ENCODE measurements at regions not wholly inside any gene's neighbourhood (a gene's known extent, or its start where the extent isn't known, plus 50 kb on each side); places are given as distances from the start of the nearest gene placed in this dataset.
A peak's percentile ranks its signal among the peaks of the same experiment; 100 is the strongest.

- Mint-ChIP-seq H3K4me3 (no peak overlapping the region), H3K4me1 (peaks cover 49% of the 10 kb centered on the region), H3K27ac (ENCODE audit: low read depth) (peak overlapping the region; percentile 50), H3K9me3 (no peaks in the 10 kb centered on the region), H3K27me3 (no peaks in the 10 kb centered on the region), H3K36me3 (ENCODE audit: insufficient read depth) (peaks cover 1% of the 10 kb centered on the region)
- peak; percentile 43 for ATAC-seq (replicated peaks; ENCODE audit: extremely low read depth, poor library complexity, severe bottlenecking)
- DNase-seq (ENCODE audit: low spot score in 2 of 2) = no peak
These were observed 74.8 kb upstream of the CDK1 start for GRCh38 chr10:60703266-60704041.

GRCh38 chr10:60687679-60688078, 90.6 kb upstream of the CDK1 start:
- Mint-ChIP-seq H3K9me3 (no peaks in the 10 kb centered on the region), H3K4me1 (peaks cover 24% of the 10 kb centered on the region), H3K27me3 (no peaks in the 10 kb centered on the region), H3K36me3 (ENCODE audit: insufficient read depth) (no peaks in the 10 kb centered on the region), H3K27ac (ENCODE audit: low read depth) (no peak overlapping the region), H3K4me3 (no peak overlapping the region)
- ATAC-seq (replicated peaks; ENCODE audit: extremely low read depth, poor library complexity, severe bottlenecking) = no peak
- no peak for DNase-seq (ENCODE audit: low spot score in 2 of 2)

GRCh38 chr10:60684091-60684490, 94.2 kb upstream of the CDK1 start:
- ATAC-seq (replicated peaks; ENCODE audit: extremely low read depth, poor library complexity, severe bottlenecking) = no peak

GRCh38 chr10:60681103-60681502, 97.2 kb upstream of the CDK1 start:
- Mint-ChIP-seq H3K4me3 (no peak overlapping the region), H3K4me1 (peaks cover 40% of the 10 kb centered on the region), H3K9me3 (no peaks in the 10 kb centered on the region)

More at GRCh38 chr10:60684091-60684490, 94.2 kb upstream of the CDK1 start:
- no peak for DNase-seq (ENCODE audit: low spot score in 2 of 2)
- H3K4me3 Mint-ChIP-seq = no peak overlapping the region
- peaks cover 27% of the 10 kb centered on the region for H3K4me1 Mint-ChIP-seq
- H3K27ac Mint-ChIP-seq (ENCODE audit: low read depth) = no peak overlapping the region
- no peaks in the 10 kb centered on the region for H3K9me3 Mint-ChIP-seq
- H3K27me3 Mint-ChIP-seq = no peaks in the 10 kb centered on the region
- peaks cover 3% of the 10 kb centered on the region for H3K36me3 Mint-ChIP-seq (ENCODE audit: insufficient read depth)

GRCh38 chr10:60679388-60679990, 98.8 kb upstream of the CDK1 start:
- H3K27ac Mint-ChIP-seq (ENCODE audit: low read depth) = no peak overlapping the region
- peaks cover 33% of the 10 kb centered on the region for H3K4me1 Mint-ChIP-seq
- H3K9me3 Mint-ChIP-seq = no peaks in the 10 kb centered on the region
- H3K27me3 Mint-ChIP-seq = no peaks in the 10 kb centered on the region
- DNase-seq (ENCODE audit: low spot score in 2 of 2) (no peak), ATAC-seq (replicated peaks; ENCODE audit: extremely low read depth, poor library complexity, severe bottlenecking) (no peak)
- H3K4me3 Mint-ChIP-seq = no peak overlapping the region
- peaks cover 5% of the 10 kb centered on the region for H3K36me3 Mint-ChIP-seq (ENCODE audit: insufficient read depth)

More at GRCh38 chr10:60681103-60681502, 97.2 kb upstream of the CDK1 start:
- Mint-ChIP-seq H3K27me3 (no peaks in the 10 kb centered on the region), H3K27ac (ENCODE audit: low read depth) (no peak overlapping the region), H3K36me3 (ENCODE audit: insufficient read depth) (peaks cover 5% of the 10 kb centered on the region)
- no peak for DNase-seq (ENCODE audit: low spot score in 2 of 2)
- ATAC-seq (replicated peaks; ENCODE audit: extremely low read depth, poor library complexity, severe bottlenecking) = no peak

GRCh38 chr10:60678978-60679377, 99.3 kb upstream of the CDK1 start:
- ATAC-seq (replicated peaks; ENCODE audit: extremely low read depth, poor library complexity, severe bottlenecking) = no peak
- DNase-seq (ENCODE audit: low spot score in 2 of 2) = no peak
- H3K4me3 Mint-ChIP-seq = no peak overlapping the region
- peaks cover 28% of the 10 kb centered on the region for H3K4me1 Mint-ChIP-seq
- H3K27ac Mint-ChIP-seq (ENCODE audit: low read depth) = no peak overlapping the region
- peaks cover 5% of the 10 kb centered on the region for H3K36me3 Mint-ChIP-seq (ENCODE audit: insufficient read depth)
- H3K9me3 Mint-ChIP-seq = no peaks in the 10 kb centered on the region
- H3K27me3 Mint-ChIP-seq = no peaks in the 10 kb centered on the region

GRCh38 chr10:60677531-60678129, 100.6 kb upstream of the CDK1 start:
- Mint-ChIP-seq H3K4me1 (peaks cover 21% of the 10 kb centered on the region), H3K9me3 (no peaks in the 10 kb centered on the region), H3K36me3 (ENCODE audit: insufficient read depth) (peaks cover 5% of the 10 kb centered on the region), H3K27ac (ENCODE audit: low read depth) (no peak overlapping the region), H3K27me3 (no peaks in the 10 kb centered on the region), H3K4me3 (no peak overlapping the region)
- ATAC-seq (replicated peaks; ENCODE audit: extremely low read depth, poor library complexity, severe bottlenecking) (no peak), DNase-seq (ENCODE audit: low spot score in 2 of 2) (no peak)

- ATAC-seq (replicated peaks; ENCODE audit: extremely low read depth, poor library complexity, severe bottlenecking) = no peak
These were observed 103.0 kb upstream of the CDK1 start for GRCh38 chr10:60675236-60675635.

GRCh38 chr10:60669501-60669900, 108.8 kb upstream of the CDK1 start:
- no peak overlapping the region for H3K4me3 Mint-ChIP-seq
- H3K27ac Mint-ChIP-seq (ENCODE audit: low read depth) = no peak overlapping the region

More at GRCh38 chr10:60675236-60675635, 103.0 kb upstream of the CDK1 start:
- Mint-ChIP-seq H3K36me3 (ENCODE audit: insufficient read depth) (peaks cover 5% of the 10 kb centered on the region), H3K27me3 (no peaks in the 10 kb centered on the region), H3K9me3 (no peaks in the 10 kb centered on the region), H3K4me1 (peaks cover 18% of the 10 kb centered on the region), H3K27ac (ENCODE audit: low read depth) (no peak overlapping the region), H3K4me3 (no peak overlapping the region)
- DNase-seq (ENCODE audit: low spot score in 2 of 2) = no peak

GRCh38 chr10:60666221-60666620, 112.1 kb upstream of the CDK1 start:
- ATAC-seq (replicated peaks; ENCODE audit: extremely low read depth, poor library complexity, severe bottlenecking) (no peak), DNase-seq (ENCODE audit: low spot score in 2 of 2) (no peak)
- no peak overlapping the region for H3K27ac Mint-ChIP-seq (ENCODE audit: low read depth)
- H3K27me3 Mint-ChIP-seq = no peaks in the 10 kb centered on the region
- H3K9me3 Mint-ChIP-seq = no peaks in the 10 kb centered on the region
- peaks cover 30% of the 10 kb centered on the region for H3K4me1 Mint-ChIP-seq
- H3K36me3 Mint-ChIP-seq (ENCODE audit: insufficient read depth) = peaks cover 3% of the 10 kb centered on the region
- no peak overlapping the region for H3K4me3 Mint-ChIP-seq

More at GRCh38 chr10:60669501-60669900, 108.8 kb upstream of the CDK1 start:
- Mint-ChIP-seq H3K4me1 (peaks cover 19% of the 10 kb centered on the region), H3K9me3 (no peaks in the 10 kb centered on the region), H3K27me3 (no peaks in the 10 kb centered on the region), H3K36me3 (ENCODE audit: insufficient read depth) (peaks cover 3% of the 10 kb centered on the region)
- ATAC-seq (replicated peaks; ENCODE audit: extremely low read depth, poor library complexity, severe bottlenecking) = no peak
- DNase-seq (ENCODE audit: low spot score in 2 of 2) = no peak

- peaks cover 32% of the 10 kb centered on the region for H3K4me1 Mint-ChIP-seq
These were observed 113.4 kb upstream of the CDK1 start for GRCh38 chr10:60664859-60665258.

GRCh38 chr10:60663850-60664249, 114.4 kb upstream of the CDK1 start:
- no peaks in the 10 kb centered on the region for H3K27me3 Mint-ChIP-seq
- no peak overlapping the region for H3K27ac Mint-ChIP-seq (ENCODE audit: low read depth)
- peaks cover 27% of the 10 kb centered on the region for H3K4me1 Mint-ChIP-seq
- no peak for DNase-seq (ENCODE audit: low spot score in 2 of 2)
- peaks cover 1% of the 10 kb centered on the region for H3K36me3 Mint-ChIP-seq (ENCODE audit: insufficient read depth)
- no peaks in the 10 kb centered on the region for H3K9me3 Mint-ChIP-seq
- no peak overlapping the region for H3K4me3 Mint-ChIP-seq
- no peak for ATAC-seq (replicated peaks; ENCODE audit: extremely low read depth, poor library complexity, severe bottlenecking)

More at GRCh38 chr10:60664859-60665258, 113.4 kb upstream of the CDK1 start:
- Mint-ChIP-seq H3K4me3 (no peak overlapping the region), H3K36me3 (ENCODE audit: insufficient read depth) (peaks cover 1% of the 10 kb centered on the region), H3K27ac (ENCODE audit: low read depth) (no peak overlapping the region), H3K9me3 (no peaks in the 10 kb centered on the region), H3K27me3 (no peaks in the 10 kb centered on the region)
- DNase-seq (ENCODE audit: low spot score in 2 of 2) (no peak), ATAC-seq (replicated peaks; ENCODE audit: extremely low read depth, poor library complexity, severe bottlenecking) (no peak)
